ENCODE measurements at regions not wholly inside any gene's neighbourhood (a gene's known extent, or its start where the extent isn't known, plus 50 kb on each side); places are given as distances from the start of the nearest gene placed in this dataset.

- Histone ChIP-seq H3K27me3 (ENCODE audit: control insufficient read depth, insufficient read depth) (no peaks in the 10 kb centered on the region), H3K9me3 (ENCODE audit: control insufficient read depth, low read length) (no peaks in the 10 kb centered on the region), H3K4me1 (ENCODE audit: control insufficient read depth, insufficient read depth, low read length) (peaks cover 6% of the 10 kb centered on the region), H3K27ac (ENCODE audit: low read length) (no peak overlapping the region), H3K4me3 (ENCODE audit: low read length) (no peak overlapping the region)
- intact Hi-C loops (cut with DNase I) = no loop called here
- ATAC-seq (no peak), DNase-seq (peak in 1 of 3 donors; percentile 42)
- whole genome bisulfite sequencing = 89% methylated on average over 7 of the region's 7 CpGs
These were observed 62.0 kb upstream of the GGTA1 start for GRCh38 chr9:121561385-121562222.

GRCh38 chr9:121562301-121562700 lies 62.7 kb upstream of the GGTA1 start:
- 81% methylated on average over 6 of the region's 6 CpGs for WGBS
- H3K4me3 ChIP-seq (ENCODE audit: low read length) = no peak overlapping the region
- H3K9me3 ChIP-seq (ENCODE audit: control insufficient read depth, low read length) = no peaks in the 10 kb centered on the region
- H3K27ac ChIP-seq (ENCODE audit: low read length) = no peak overlapping the region
- ATAC-seq (no peak), DNase-seq (no peak)
- H3K4me1 ChIP-seq (ENCODE audit: control insufficient read depth, insufficient read depth, low read length) = peaks cover 4% of the 10 kb centered on the region
- intact Hi-C loops (cut with DNase I) = no loop called here
- no peaks in the 10 kb centered on the region for H3K27me3 ChIP-seq (ENCODE audit: control insufficient read depth, insufficient read depth)

GRCh38 chr9:121563425-121563824 lies 63.8 kb upstream of the GGTA1 start:
- Histone ChIP-seq H3K9me3 (ENCODE audit: control insufficient read depth, low read length) (no peaks in the 10 kb centered on the region), H3K4me3 (ENCODE audit: low read length) (no peak overlapping the region), H3K27ac (ENCODE audit: low read length) (no peak overlapping the region), H3K4me1 (ENCODE audit: control insufficient read depth, insufficient read depth, low read length) (peaks cover 10% of the 10 kb centered on the region), H3K27me3 (ENCODE audit: control insufficient read depth, insufficient read depth) (no peaks in the 10 kb centered on the region)
- no peak for ATAC-seq
- intact Hi-C loops (cut with DNase I) = no loop called here
- DNase-seq = peak in 1 of 3 donors; percentile 24
- 96% methylated on average over 8 of the region's 8 CpGs for WGBS

GRCh38 chr9:121563881-121564460 lies 64.3 kb upstream of the GGTA1 start:
- no peak overlapping the region for H3K27ac ChIP-seq (ENCODE audit: low read length)
- ATAC-seq (no peak), DNase-seq (peak in 1 of 3 donors; percentile 3)
- intact Hi-C loops (cut with DNase I) = no loop called here
- no peaks in the 10 kb centered on the region for H3K9me3 ChIP-seq (ENCODE audit: control insufficient read depth, low read length)
- H3K4me1 ChIP-seq (ENCODE audit: control insufficient read depth, insufficient read depth, low read length) = peaks cover 15% of the 10 kb centered on the region
- no peak overlapping the region for H3K4me3 ChIP-seq (ENCODE audit: low read length)
- no peaks in the 10 kb centered on the region for H3K27me3 ChIP-seq (ENCODE audit: control insufficient read depth, insufficient read depth)
- WGBS = 96% methylated on average over 7 of the region's 7 CpGs

GRCh38 chr9:121564504-121565260 lies 65.0 kb upstream of the GGTA1 start:
- Histone ChIP-seq H3K27me3 (ENCODE audit: control insufficient read depth, insufficient read depth) (no peaks in the 10 kb centered on the region), H3K4me3 (ENCODE audit: low read length) (no peak overlapping the region), H3K27ac (ENCODE audit: low read length) (no peak overlapping the region), H3K9me3 (ENCODE audit: control insufficient read depth, low read length) (no peaks in the 10 kb centered on the region), H3K4me1 (ENCODE audit: control insufficient read depth, insufficient read depth, low read length) (peaks cover 16% of the 10 kb centered on the region)
- ATAC-seq (no peak), DNase-seq (no peak)
- 92% methylated on average over 11 of the region's 11 CpGs for WGBS
- intact Hi-C loops (cut with DNase I) = no loop called here

GRCh38 chr9:121566481-121567465 lies 67.1 kb upstream of the GGTA1 start:
- ATAC-seq (peak; percentile 36 to 41), DNase-seq (peak; percentile 57 to 78 (median 78))
- peak overlapping the region; percentile 44 for H3K4me3 ChIP-seq (ENCODE audit: low read length)
- peaks cover 16% of the 10 kb centered on the region for H3K4me1 ChIP-seq (ENCODE audit: control insufficient read depth, insufficient read depth, low read length)
- WGBS = 30% methylated on average over 27 of the region's 27 CpGs
- H3K9me3 ChIP-seq (ENCODE audit: control insufficient read depth, low read length) = no peaks in the 10 kb centered on the region
- peak overlapping the region; percentile 80 for H3K27ac ChIP-seq (ENCODE audit: low read length)
- intact Hi-C loops (cut with DNase I) = no loop called here
- no peaks in the 10 kb centered on the region for H3K27me3 ChIP-seq (ENCODE audit: control insufficient read depth, insufficient read depth)

GRCh38 chr9:121567500-121568342 lies 68.1 kb upstream of the GGTA1 start:
- intact Hi-C loops (cut with DNase I) = no loop called here
- ATAC-seq = peak; percentile 50
- peak overlapping the region; percentile 44 for H3K4me3 ChIP-seq (ENCODE audit: low read length)
- H3K9me3 ChIP-seq (ENCODE audit: control insufficient read depth, low read length) = no peaks in the 10 kb centered on the region
- no peaks in the 10 kb centered on the region for H3K27me3 ChIP-seq (ENCODE audit: control insufficient read depth, insufficient read depth)
- peak overlapping the region; percentile 80 for H3K27ac ChIP-seq (ENCODE audit: low read length)
- H3K4me1 ChIP-seq (ENCODE audit: control insufficient read depth, insufficient read depth, low read length) = peaks cover 16% of the 10 kb centered on the region
- WGBS = 15% methylated on average over 19 of the region's 19 CpGs
- DNase-seq = peak; percentile 51 to 81 (median 78)

- ATAC-seq (peak; percentile 78 to 79), DNase-seq (peak; percentile 74 to 89 (median 89))
- intact Hi-C loops (cut with DNase I) = no loop called here
- Histone ChIP-seq H3K27me3 (ENCODE audit: control insufficient read depth, insufficient read depth) (no peaks in the 10 kb centered on the region), H3K27ac (ENCODE audit: low read length) (peak overlapping the region; percentile 80), H3K4me3 (ENCODE audit: low read length) (peak overlapping the region; percentile 44), H3K9me3 (ENCODE audit: control insufficient read depth, low read length) (no peaks in the 10 kb centered on the region), H3K4me1 (ENCODE audit: control insufficient read depth, insufficient read depth, low read length) (peaks cover 16% of the 10 kb centered on the region)
- WGBS = 19% methylated on average over 9 of the region's 9 CpGs
These were observed 69.0 kb upstream of the GGTA1 start for GRCh38 chr9:121568343-121569265.

- no peaks in the 10 kb centered on the region for H3K9me3 ChIP-seq (ENCODE audit: control insufficient read depth, low read length)
- ATAC-seq = no peak
- DNase-seq = no peak
- H3K4me3 ChIP-seq (ENCODE audit: low read length) = no peak overlapping the region
- H3K27ac ChIP-seq (ENCODE audit: low read length) = peak overlapping the region; percentile 80
- peaks cover 16% of the 10 kb centered on the region for H3K4me1 ChIP-seq (ENCODE audit: control insufficient read depth, insufficient read depth, low read length)
- intact Hi-C loops (cut with DNase I) = no loop called here
- no peaks in the 10 kb centered on the region for H3K27me3 ChIP-seq (ENCODE audit: control insufficient read depth, insufficient read depth)
- 74% methylated on average over 3 of the region's 3 CpGs for WGBS
These were observed 69.6 kb upstream of the GGTA1 start for GRCh38 chr9:121569266-121569648.

Data from right cardiac atrium (tissue), 5 donors.